Lower lobe of right lung (tissue), 2 donors: ENCODE measurements at regions not wholly inside any gene's neighbourhood (a gene's known extent, or its start where the extent isn't known, plus 50 kb on each side); places are given as distances from the start of the nearest gene placed in this dataset.

Experiments
- ATAC-seq, 2 donors: fragments of 200-7000 bp; cut with Tn5 transposase; one replicate each; pipeline ENCODE4 v1.9.1; 2020 to 2022; ENCODE audit warnings: mild to moderate bottlenecking in 2 of 2, moderate library complexity in 2 of 2
- DNase-seq: peaks from one replicate; pipeline ENCODE4 v3.0.0-alpha.2; 2020
- H3K27ac ChIP-seq: fragments of 200-600 bp; one replicate; pipeline ENCODE4 v1.8.0; 2022
- H3K27me3 ChIP-seq: fragments of 200-600 bp; one replicate; pipeline ENCODE4 v1.8.0; 2022; ENCODE audit warnings: low read depth
- H3K36me3 ChIP-seq: fragments of 200-600 bp; one replicate; pipeline ENCODE4 v1.8.0; 2022; ENCODE audit warnings: mild to moderate bottlenecking
- H3K4me1 ChIP-seq: fragments of 200-600 bp; one replicate; pipeline ENCODE4 v1.8.0; 2022
- H3K4me3 ChIP-seq: fragments of 200-600 bp; one replicate; pipeline ENCODE4 v1.8.0; 2022; ENCODE audit warnings: mild to moderate bottlenecking
- H3K9me3 ChIP-seq: fragments of 200-600 bp; one replicate; pipeline ENCODE4 v1.8.0; 2022
- intact Hi-C: fragments of 100-400 bp; cut with DNase I; formaldehyde crosslinking; loops from one replicate; pipeline ENCODE4 v1.11.0; 2022
- TF ChIP-seq, protein P1 (sequence below): fragments of 200-600 bp; IDR thresholded peaks from one replicate; pipeline ENCODE4 v1.8.0; 2022; ENCODE audit warnings: antibody characterized with exemption, mild to moderate bottlenecking
- donor health status: DM: no; HTN: yes; CAD: no; lungs with severe emphysema.

- intact Hi-C loops: no loop called here
- DNase-seq (no peak), ATAC-seq (no peak)
- Histone ChIP-seq H3K27me3 (no peaks in the 10 kb centered on the region), H3K4me1 (no peaks in the 10 kb centered on the region), H3K36me3 (no peaks in the 10 kb centered on the region), H3K27ac (no peak overlapping the region), H3K4me3 (no peak overlapping the region), H3K9me3 (no peaks in the 10 kb centered on the region)
- TF ChIP-seq, protein P1, sequence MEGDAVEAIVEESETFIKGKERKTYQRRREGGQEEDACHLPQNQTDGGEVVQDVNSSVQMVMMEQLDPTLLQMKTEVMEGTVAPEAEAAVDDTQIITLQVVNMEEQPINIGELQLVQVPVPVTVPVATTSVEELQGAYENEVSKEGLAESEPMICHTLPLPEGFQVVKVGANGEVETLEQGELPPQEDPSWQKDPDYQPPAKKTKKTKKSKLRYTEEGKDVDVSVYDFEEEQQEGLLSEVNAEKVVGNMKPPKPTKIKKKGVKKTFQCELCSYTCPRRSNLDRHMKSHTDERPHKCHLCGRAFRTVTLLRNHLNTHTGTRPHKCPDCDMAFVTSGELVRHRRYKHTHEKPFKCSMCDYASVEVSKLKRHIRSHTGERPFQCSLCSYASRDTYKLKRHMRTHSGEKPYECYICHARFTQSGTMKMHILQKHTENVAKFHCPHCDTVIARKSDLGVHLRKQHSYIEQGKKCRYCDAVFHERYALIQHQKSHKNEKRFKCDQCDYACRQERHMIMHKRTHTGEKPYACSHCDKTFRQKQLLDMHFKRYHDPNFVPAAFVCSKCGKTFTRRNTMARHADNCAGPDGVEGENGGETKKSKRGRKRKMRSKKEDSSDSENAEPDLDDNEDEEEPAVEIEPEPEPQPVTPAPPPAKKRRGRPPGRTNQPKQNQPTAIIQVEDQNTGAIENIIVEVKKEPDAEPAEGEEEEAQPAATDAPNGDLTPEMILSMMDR: no peak
These were observed 242.1 kb upstream of the DYNLRB2 start for GRCh38 chr16:80298676-80299075.

DNA sequence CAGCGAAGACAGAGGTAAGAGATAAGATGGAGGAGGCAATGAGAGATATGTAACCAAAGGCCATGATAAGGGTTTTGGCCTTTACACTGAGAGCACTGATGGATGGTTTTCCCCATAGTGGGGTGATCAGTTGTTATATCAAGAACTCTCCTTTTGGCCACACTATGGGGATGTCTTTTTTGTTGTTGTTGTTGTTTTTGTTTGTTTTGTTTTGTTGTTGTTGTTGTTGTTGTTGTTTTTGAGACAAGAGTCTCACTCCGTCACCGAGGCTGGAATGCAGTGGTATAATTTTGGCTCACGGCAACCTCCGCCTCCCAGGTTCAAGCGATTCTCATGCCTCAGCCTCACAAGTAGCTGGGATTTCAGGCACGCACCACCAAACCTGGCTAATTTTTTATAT is 244.8 kb upstream of the DYNLRB2 start:
- no peaks in the 10 kb centered on the region for H3K9me3 ChIP-seq

GRCh38 chr16:80294172-80294571 is 246.6 kb upstream of the DYNLRB2 start:
- no peaks in the 10 kb centered on the region for H3K36me3 ChIP-seq
- intact Hi-C loops: no loop called here

More for the DNA sequence above, 244.8 kb upstream of the DYNLRB2 start:
- no peaks in the 10 kb centered on the region for H3K36me3 ChIP-seq
- no peak overlapping the region for H3K27ac ChIP-seq
- H3K4me3 ChIP-seq: no peak overlapping the region
- H3K27me3 ChIP-seq: no peaks in the 10 kb centered on the region
- TF ChIP-seq, protein P1: no peak
- H3K4me1 ChIP-seq: no peaks in the 10 kb centered on the region
- intact Hi-C loops: no loop called here
- ATAC-seq (no peak), DNase-seq (no peak)

DNA sequence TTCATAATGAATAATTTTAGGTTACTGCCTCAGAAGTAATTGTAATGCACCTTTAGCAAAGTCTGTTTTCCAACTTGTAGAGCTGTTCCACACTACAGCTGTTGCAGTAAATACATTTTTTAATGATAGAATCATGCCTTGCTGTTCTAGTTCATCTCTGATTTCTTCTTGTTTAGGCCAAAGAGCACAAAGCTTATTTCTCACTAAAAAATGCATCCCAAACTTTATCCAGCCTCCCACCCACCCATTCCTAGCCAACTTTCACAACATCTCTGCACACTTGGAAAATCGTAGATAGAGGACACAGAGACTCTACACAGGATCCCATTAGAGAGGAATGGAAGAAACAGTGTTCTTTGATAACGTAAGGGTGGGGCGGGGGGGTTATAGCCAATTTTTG is 252.2 kb upstream of the DYNLRB2 start:
- intact Hi-C loops: no loop called here
- no peak overlapping the region for H3K4me3 ChIP-seq
- no peak overlapping the region for H3K27ac ChIP-seq
- DNase-seq (no peak), ATAC-seq (no peak)
- H3K36me3 ChIP-seq: no peaks in the 10 kb centered on the region
- no peaks in the 10 kb centered on the region for H3K27me3 ChIP-seq
- H3K9me3 ChIP-seq: no peaks in the 10 kb centered on the region
- H3K4me1 ChIP-seq: no peaks in the 10 kb centered on the region
- TF ChIP-seq, protein P1: no peak

More at GRCh38 chr16:80294172-80294571, 246.6 kb upstream of the DYNLRB2 start:
- Histone ChIP-seq H3K27me3 (no peaks in the 10 kb centered on the region), H3K4me1 (no peaks in the 10 kb centered on the region), H3K9me3 (no peaks in the 10 kb centered on the region), H3K27ac (no peak overlapping the region), H3K4me3 (no peak overlapping the region)
- no peak for ATAC-seq
- DNase-seq: no peak
- TF ChIP-seq, protein P1: no peak

GRCh38 chr16:80287674-80288073 is 253.1 kb upstream of the DYNLRB2 start:
- Histone ChIP-seq H3K27ac (no peak overlapping the region), H3K4me1 (no peaks in the 10 kb centered on the region), H3K36me3 (no peaks in the 10 kb centered on the region), H3K9me3 (no peaks in the 10 kb centered on the region), H3K4me3 (no peak overlapping the region), H3K27me3 (no peaks in the 10 kb centered on the region)
- no peak for DNase-seq
- ATAC-seq: no peak
- intact Hi-C loops: no loop called here
- TF ChIP-seq, protein P1: no peak

GRCh38 chr16:80285104-80285503 is 255.7 kb upstream of the DYNLRB2 start:
- intact Hi-C loops: no loop called here
- no peak for ATAC-seq

More at GRCh38 chr16:80285104-80285503, 255.7 kb upstream of the DYNLRB2 start:
- H3K27me3 ChIP-seq: no peaks in the 10 kb centered on the region
- no peaks in the 10 kb centered on the region for H3K36me3 ChIP-seq
- no peak for DNase-seq
- no peak overlapping the region for H3K27ac ChIP-seq
- H3K4me3 ChIP-seq: no peak overlapping the region
- TF ChIP-seq, protein P1: no peak
- H3K9me3 ChIP-seq: no peaks in the 10 kb centered on the region
- no peaks in the 10 kb centered on the region for H3K4me1 ChIP-seq
